ENCODE measurements at regions not wholly inside any gene's neighbourhood (a gene's known extent, or its start where the extent isn't known, plus 50 kb on each side); places are given as distances from the start of the nearest gene placed in this dataset.

DNA sequence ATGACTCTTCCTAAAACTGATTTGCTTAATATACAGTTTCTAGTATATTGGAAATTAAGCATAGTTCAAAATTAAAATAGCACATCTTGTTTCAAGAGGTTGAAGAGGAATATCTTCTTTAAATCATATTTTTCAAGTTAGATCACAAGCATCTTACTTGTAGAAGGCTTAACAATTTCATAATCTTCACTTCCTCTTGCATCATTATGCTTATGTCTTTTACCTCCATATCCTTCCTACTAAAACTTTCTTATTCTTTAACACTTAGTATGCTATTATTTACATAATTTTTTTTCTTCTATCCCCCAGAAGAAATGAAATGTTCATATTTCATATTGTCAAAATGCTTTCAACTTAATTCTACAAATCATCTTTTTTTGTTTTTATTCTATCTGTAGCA is 1354.9 kb upstream of the TMEFF2 start:
- TF ChIP-seq POLR2A (IDR thresholded peaks at IDR 0.05), result no peak
- no peak for TF ChIP-seq POLR2AphosphoS5 (IDR thresholded peaks at IDR 0.05)

Data from spleen (tissue), 3 donors.